ENCODE measurements at regions not wholly inside any gene's neighbourhood (a gene's known extent, or its start where the extent isn't known, plus 50 kb on each side); places are given as distances from the start of the nearest gene placed in this dataset.

DNA sequence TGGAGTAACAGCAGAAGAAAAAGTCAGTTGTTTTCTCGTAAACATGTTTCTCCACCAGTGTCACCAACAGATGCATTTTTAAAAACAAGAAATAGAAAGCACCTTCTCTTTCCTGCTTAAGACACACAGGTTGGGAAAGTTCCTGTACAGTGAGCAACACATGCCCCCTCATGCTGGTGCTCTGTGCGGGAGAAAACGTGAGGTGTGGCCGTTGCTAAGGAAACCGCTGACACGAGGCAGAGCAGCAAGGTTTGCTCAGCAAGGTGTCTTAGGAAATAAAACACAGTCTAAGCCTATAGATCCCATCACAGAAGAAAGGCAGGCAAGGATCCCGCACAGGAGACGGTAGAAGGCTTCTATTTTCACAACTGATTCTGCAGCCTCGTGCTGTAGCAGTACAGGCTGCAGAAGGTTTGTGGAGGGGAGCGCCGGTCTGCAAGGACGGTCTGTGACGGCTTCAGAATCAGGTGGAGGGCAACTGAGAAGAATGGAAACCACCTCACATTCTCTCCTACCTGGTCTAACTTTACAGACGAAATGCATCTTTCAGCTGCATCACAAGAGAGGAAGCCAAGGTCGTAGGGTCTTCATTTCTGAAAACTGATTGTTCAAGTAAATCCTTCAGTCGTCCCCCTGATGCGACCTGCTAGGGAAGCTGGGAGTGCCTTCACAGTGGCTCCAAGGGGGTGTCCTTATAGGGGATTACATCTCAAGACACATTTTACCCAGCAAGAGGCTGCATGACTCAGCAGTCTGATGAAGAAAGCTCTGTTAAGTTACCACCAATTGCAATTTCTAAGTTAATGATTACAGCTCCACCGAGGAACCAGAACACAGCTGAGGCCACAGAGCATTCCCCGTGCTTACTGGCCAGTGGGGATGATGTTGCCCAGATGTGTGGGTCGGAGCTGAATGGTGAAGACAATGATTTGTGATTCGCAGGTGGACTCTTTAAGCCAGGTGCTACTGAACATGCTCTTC is 150.7 kb upstream of the KLF14 start:
- no peak overlapping the region for H3K4me3 ChIP-seq (ENCODE audit: low read length)
- DNase-seq (ENCODE audit: low read depth): no peak

GRCh38 chr7:130886438-130887135 is 152.6 kb upstream of the KLF14 start:
- TF ChIP-seq CTCF (conservative IDR thresholded peaks at IDR 0.05; ENCODE audit: low read depth, low read length): no peak
- no peak overlapping the region for H3K4me3 ChIP-seq (ENCODE audit: low read length)
- no peak for DNase-seq (ENCODE audit: low read depth)

More for the DNA sequence above, 150.7 kb upstream of the KLF14 start:
- no peak for TF ChIP-seq CTCF (conservative IDR thresholded peaks at IDR 0.05; ENCODE audit: low read depth, low read length)

GRCh38 chr7:130887182-130887956 is 153.4 kb upstream of the KLF14 start:
- no peak for DNase-seq (ENCODE audit: low read depth)
- no peak for TF ChIP-seq CTCF (conservative IDR thresholded peaks at IDR 0.05; ENCODE audit: low read depth, low read length)
- no peak overlapping the region for H3K4me3 ChIP-seq (ENCODE audit: low read length)

GRCh38 chr7:130887957-130888371 is 154.0 kb upstream of the KLF14 start:
- TF ChIP-seq CTCF (conservative IDR thresholded peaks at IDR 0.05; ENCODE audit: low read depth, low read length): no peak
- no peak for DNase-seq (ENCODE audit: low read depth)
- no peak overlapping the region for H3K4me3 ChIP-seq (ENCODE audit: low read length)

GRCh38 chr7:130888468-130888867 is 154.5 kb upstream of the KLF14 start:
- DNase-seq (ENCODE audit: low read depth): no peak
- TF ChIP-seq CTCF (conservative IDR thresholded peaks at IDR 0.05; ENCODE audit: low read depth, low read length): no peak
- no peak overlapping the region for H3K4me3 ChIP-seq (ENCODE audit: low read length)

DNA sequence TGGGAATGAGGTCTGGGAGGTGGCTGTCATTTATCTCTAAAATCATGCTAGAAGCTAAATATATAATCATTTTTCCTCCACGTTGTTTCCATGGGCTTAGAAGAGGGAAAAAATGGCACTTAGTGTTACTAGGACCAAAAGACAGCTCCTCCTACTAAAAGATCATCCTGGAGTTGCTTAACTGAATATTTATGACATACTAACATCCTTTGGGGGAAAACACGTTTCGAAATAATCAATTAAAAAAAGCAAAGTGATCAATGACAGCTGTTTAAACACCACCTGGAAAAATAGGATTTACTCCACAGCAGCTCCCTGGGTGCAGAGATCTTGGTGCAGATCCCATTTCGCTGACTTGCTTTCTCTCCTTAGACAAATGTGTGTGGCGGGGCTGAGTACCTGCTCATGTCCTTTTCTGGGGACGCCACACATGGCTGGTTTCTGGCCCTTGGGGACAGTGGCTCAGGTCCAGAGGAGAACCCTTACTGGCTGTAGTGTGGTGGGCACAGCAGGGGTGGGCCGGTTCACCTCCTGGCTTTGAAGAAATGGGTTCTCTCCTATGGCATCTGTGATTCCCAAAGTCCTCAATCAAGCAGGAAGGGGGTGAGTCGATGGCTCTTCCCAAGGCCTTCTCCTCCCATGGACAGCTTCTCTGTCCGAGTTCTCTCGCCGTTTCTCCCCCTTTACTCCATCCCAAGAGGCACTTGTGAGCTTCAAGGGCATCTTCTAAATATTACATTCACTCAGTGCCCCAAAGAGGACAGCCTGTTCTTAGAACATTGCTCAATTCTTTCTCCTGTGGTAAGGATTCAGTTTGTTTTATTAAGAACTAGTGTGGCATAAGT is 156.4 kb upstream of the KLF14 start:
- no peak overlapping the region for H3K4me3 ChIP-seq (ENCODE audit: low read length)
- DNase-seq (ENCODE audit: low read depth): no peak
- TF ChIP-seq CTCF (conservative IDR thresholded peaks at IDR 0.05; ENCODE audit: low read depth, low read length): no peak
